GM23338 (cell line): ENCODE measurements at regions not wholly inside any gene's neighbourhood (a gene's known extent, or its start where the extent isn't known, plus 50 kb on each side); places are given as distances from the start of the nearest gene placed in this dataset.

ENCODE experiments used
- EZH2 ChIP-seq: fragments of 200-600 bp; sonication (generic); IDR thresholded peaks from one replicate; pipeline ENCODE4 v1.8.0; 2017; ENCODE audit warnings: antibody characterized with exemption, mild to moderate bottlenecking, low read depth; ENCODE audit not compliant: unreplicated experiment
- EZH2phosphoT487 ChIP-seq: fragments of 200-600 bp; sonication (generic); IDR thresholded peaks from one replicate; pipeline ENCODE4 v1.8.1; 2018; ENCODE audit warnings: antibody characterized with exemption; ENCODE audit not compliant: unreplicated experiment
- NANOG ChIP-seq: IDR thresholded peaks from 2 replicates; pipeline ENCODE4 v1.6.1; 2016; ENCODE audit warnings: antibody characterized with exemption, borderline replicate concordance
- POLR2AphosphoS5 ChIP-seq: IDR thresholded peaks from 2 replicates; pipeline ENCODE4 v1.6.1; 2016; ENCODE audit warnings: antibody characterized with exemption, low read depth
- TF ChIP-seq, protein P1 (sequence below), 2 experiments: fragments of 200-600 bp in 1 of 2; sonication (generic) in 1 of 2; conservative IDR thresholded peaks; 2 replicates each; pipeline versions ENCODE4 v1.5.1 to v1.6.1; 2016 to 2017; ENCODE audit warnings: antibody characterized with exemption in 2 of 2, low read depth in 2 of 2, mild to moderate bottlenecking in 2 of 2, moderate library complexity in 1 of 2
- TF ChIP-seq, protein P2 (sequence below): IDR thresholded peaks from one replicate; pipeline ENCODE4 v1.6.1; 2018; ENCODE audit warnings: antibody characterized with exemption; ENCODE audit not compliant: unreplicated experiment
- TF ChIP-seq, protein P3 (sequence below): IDR thresholded peaks from 2 replicates; pipeline ENCODE4 v1.6.1; 2016; ENCODE audit warnings: antibody characterized with exemption
- TF ChIP-seq, protein P4 (sequence below): fragments of 250-450 bp; sonication (Bioruptor Pico); IDR thresholded peaks from 2 replicates; pipeline ENCODE4 v1.5.0; 2020; ENCODE audit warnings: mild to moderate bottlenecking, moderate library complexity

DNA sequence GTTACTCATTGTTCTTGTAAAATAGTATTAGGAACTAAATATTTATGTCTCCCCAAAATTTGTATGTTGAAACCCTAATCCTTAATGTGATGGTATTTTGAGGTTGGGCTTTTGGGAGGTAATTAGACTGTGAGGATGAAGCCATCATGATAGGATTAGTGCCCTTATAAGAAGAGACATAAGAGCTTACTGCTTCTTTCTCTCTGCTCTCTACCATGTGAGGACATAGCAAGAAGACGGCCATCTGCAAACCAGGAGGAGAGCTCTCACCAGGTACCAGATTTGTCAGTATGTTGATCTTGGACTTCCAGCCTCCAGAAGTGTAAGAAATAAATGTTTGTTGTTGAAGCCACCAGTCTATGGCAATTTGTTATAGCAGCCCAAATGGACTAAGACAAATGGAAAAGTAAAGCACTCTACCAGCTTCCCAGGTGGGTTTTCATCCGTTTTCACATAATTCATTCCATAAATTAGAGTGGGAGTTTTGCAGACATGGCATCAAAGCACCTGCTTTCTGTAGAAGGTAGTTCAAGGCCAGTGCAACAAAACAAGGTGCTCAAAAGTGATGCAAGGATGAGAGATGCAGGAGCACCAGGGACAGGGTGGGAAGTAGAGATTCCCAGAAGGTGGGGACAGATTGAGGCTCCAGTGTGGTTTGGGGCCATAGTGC, 70.7 kb downstream of the MYCN start:
- TF ChIP-seq, protein P1, sequence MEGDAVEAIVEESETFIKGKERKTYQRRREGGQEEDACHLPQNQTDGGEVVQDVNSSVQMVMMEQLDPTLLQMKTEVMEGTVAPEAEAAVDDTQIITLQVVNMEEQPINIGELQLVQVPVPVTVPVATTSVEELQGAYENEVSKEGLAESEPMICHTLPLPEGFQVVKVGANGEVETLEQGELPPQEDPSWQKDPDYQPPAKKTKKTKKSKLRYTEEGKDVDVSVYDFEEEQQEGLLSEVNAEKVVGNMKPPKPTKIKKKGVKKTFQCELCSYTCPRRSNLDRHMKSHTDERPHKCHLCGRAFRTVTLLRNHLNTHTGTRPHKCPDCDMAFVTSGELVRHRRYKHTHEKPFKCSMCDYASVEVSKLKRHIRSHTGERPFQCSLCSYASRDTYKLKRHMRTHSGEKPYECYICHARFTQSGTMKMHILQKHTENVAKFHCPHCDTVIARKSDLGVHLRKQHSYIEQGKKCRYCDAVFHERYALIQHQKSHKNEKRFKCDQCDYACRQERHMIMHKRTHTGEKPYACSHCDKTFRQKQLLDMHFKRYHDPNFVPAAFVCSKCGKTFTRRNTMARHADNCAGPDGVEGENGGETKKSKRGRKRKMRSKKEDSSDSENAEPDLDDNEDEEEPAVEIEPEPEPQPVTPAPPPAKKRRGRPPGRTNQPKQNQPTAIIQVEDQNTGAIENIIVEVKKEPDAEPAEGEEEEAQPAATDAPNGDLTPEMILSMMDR (conservative IDR thresholded peaks at IDR 0.05; ENCODE audit: low read depth in 2 of 2), result no peak
- TF ChIP-seq EZH2phosphoT487 (no peak), EZH2 (no peak), NANOG (no peak), POLR2AphosphoS5 (no peak)
- TF ChIP-seq, protein P2, sequence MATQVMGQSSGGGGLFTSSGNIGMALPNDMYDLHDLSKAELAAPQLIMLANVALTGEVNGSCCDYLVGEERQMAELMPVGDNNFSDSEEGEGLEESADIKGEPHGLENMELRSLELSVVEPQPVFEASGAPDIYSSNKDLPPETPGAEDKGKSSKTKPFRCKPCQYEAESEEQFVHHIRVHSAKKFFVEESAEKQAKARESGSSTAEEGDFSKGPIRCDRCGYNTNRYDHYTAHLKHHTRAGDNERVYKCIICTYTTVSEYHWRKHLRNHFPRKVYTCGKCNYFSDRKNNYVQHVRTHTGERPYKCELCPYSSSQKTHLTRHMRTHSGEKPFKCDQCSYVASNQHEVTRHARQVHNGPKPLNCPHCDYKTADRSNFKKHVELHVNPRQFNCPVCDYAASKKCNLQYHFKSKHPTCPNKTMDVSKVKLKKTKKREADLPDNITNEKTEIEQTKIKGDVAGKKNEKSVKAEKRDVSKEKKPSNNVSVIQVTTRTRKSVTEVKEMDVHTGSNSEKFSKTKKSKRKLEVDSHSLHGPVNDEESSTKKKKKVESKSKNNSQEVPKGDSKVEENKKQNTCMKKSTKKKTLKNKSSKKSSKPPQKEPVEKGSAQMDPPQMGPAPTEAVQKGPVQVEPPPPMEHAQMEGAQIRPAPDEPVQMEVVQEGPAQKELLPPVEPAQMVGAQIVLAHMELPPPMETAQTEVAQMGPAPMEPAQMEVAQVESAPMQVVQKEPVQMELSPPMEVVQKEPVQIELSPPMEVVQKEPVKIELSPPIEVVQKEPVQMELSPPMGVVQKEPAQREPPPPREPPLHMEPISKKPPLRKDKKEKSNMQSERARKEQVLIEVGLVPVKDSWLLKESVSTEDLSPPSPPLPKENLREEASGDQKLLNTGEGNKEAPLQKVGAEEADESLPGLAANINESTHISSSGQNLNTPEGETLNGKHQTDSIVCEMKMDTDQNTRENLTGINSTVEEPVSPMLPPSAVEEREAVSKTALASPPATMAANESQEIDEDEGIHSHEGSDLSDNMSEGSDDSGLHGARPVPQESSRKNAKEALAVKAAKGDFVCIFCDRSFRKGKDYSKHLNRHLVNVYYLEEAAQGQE, result no peak
- TF ChIP-seq, protein P3, sequence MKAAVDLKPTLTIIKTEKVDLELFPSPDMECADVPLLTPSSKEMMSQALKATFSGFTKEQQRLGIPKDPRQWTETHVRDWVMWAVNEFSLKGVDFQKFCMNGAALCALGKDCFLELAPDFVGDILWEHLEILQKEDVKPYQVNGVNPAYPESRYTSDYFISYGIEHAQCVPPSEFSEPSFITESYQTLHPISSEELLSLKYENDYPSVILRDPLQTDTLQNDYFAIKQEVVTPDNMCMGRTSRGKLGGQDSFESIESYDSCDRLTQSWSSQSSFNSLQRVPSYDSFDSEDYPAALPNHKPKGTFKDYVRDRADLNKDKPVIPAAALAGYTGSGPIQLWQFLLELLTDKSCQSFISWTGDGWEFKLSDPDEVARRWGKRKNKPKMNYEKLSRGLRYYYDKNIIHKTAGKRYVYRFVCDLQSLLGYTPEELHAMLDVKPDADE, result no peak
- TF ChIP-seq, protein P4, sequence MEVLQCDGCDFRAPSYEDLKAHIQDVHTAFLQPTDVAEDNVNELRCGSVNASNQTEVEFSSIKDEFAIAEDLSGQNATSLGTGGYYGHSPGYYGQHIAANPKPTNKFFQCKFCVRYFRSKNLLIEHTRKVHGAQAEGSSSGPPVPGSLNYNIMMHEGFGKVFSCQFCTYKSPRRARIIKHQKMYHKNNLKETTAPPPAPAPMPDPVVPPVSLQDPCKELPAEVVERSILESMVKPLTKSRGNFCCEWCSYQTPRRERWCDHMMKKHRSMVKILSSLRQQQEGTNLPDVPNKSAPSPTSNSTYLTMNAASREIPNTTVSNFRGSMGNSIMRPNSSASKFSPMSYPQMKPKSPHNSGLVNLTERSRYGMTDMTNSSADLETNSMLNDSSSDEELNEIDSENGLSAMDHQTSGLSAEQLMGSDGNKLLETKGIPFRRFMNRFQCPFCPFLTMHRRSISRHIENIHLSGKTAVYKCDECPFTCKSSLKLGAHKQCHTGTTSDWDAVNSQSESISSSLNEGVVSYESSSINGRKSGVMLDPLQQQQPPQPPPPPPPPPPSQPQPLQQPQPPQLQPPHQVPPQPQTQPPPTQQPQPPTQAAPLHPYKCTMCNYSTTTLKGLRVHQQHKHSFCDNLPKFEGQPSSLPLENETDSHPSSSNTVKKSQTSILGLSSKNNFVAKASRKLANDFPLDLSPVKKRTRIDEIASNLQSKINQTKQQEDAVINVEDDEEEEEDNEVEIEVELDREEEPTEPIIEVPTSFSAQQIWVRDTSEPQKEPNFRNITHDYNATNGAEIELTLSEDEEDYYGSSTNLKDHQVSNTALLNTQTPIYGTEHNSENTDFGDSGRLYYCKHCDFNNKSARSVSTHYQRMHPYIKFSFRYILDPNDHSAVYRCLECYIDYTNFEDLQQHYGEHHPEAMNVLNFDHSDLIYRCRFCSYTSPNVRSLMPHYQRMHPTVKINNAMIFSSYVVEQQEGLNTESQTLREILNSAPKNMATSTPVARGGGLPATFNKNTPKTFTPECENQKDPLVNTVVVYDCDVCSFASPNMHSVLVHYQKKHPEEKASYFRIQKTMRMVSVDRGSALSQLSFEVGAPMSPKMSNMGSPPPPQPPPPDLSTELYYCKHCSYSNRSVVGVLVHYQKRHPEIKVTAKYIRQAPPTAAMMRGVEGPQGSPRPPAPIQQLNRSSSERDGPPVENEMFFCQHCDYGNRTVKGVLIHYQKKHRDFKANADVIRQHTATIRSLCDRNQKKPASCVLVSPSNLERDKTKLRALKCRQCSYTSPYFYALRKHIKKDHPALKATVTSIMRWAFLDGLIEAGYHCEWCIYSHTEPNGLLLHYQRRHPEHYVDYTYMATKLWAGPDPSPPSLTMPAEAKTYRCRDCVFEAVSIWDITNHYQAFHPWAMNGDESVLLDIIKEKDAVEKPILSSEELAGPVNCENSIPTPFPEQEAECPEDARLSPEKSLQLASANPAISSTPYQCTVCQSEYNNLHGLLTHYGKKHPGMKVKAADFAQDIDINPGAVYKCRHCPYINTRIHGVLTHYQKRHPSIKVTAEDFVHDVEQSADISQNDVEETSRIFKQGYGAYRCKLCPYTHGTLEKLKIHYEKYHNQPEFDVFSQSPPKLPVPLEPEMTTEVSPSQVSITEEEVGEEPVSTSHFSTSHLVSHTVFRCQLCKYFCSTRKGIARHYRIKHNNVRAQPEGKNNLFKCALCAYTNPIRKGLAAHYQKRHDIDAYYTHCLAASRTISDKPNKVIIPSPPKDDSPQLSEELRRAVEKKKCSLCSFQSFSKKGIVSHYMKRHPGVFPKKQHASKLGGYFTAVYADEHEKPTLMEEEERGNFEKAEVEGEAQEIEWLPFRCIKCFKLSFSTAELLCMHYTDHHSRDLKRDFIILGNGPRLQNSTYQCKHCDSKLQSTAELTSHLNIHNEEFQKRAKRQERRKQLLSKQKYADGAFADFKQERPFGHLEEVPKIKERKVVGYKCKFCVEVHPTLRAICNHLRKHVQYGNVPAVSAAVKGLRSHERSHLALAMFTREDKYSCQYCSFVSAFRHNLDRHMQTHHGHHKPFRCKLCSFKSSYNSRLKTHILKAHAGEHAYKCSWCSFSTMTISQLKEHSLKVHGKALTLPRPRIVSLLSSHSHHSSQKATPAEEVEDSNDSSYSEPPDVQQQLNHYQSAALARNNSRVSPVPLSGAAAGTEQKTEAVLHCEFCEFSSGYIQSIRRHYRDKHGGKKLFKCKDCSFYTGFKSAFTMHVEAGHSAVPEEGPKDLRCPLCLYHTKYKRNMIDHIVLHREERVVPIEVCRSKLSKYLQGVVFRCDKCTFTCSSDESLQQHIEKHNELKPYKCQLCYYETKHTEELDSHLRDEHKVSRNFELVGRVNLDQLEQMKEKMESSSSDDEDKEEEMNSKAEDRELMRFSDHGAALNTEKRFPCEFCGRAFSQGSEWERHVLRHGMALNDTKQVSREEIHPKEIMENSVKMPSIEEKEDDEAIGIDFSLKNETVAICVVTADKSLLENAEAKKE (CRISPR knock-in tag), result no peak
